SKM-1 (cell line): ENCODE measurements at regions not wholly inside any gene's neighbourhood (a gene's known extent, or its start where the extent isn't known, plus 50 kb on each side); places are given as distances from the start of the nearest gene placed in this dataset.
"Not testable (repeated sequence)": the region's sequence is repeated elsewhere in the genome, so short reads cannot be mapped to it uniquely, and the experiment has no call there.

Experiments
- DNase-seq: peaks from one replicate; lab custom pipeline; 2025; ENCODE audit not compliant: unreplicated experiment; lab: John Stamatoyannopoulos, UW

DNA sequence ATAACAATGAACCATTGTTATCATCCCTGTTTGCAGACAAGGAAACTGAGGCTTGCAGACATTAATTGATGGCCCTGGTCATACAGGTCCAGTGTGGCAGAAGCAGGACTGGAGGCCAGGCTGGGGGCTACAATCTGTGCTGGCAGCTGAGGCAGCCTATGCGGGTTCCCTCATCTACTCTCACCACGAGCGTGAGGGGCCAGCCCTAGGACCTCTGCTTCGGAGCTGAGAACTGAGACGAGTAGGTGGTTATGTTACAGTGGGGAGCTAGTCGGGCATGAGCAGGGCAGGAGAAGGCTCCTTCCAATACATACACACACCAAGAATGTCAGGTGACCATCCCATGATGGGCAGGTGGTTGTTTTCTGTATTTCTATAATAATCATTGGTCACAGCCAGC is 82.2 kb upstream of the ASB18 start:
- no peak for DNase-seq

GRCh38 chr2:236348279-236348678 is 84.1 kb upstream of the ASB18 start:
- DNase-seq = no peak

- no peak for DNase-seq
These were observed 84.8 kb upstream of the ASB18 start for GRCh38 chr2:236348976-236349375.

DNA sequence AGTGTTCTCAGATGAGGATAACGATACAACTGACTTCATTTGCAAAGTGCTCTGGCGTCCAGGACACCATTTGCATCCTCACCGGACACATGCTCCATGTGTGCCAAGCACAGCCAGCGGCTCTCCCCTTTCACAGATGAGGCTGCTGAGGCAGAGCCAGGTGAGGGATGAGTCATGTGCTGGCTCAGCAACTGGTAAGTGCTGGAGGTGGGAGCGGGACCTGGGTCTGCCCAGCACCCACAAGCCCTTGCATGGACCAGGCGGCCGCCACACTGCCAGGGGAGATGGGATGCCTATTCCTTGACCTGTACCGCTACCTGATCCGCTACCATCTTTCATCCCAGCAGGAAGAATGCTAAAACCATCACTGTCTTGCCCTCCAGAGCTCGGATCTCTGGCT is 86.2 kb upstream of the ASB18 start:
- no peak for DNase-seq

GRCh38 chr2:236351966-236352525 is 87.8 kb upstream of the ASB18 start:
- DNase-seq = no peak

DNA sequence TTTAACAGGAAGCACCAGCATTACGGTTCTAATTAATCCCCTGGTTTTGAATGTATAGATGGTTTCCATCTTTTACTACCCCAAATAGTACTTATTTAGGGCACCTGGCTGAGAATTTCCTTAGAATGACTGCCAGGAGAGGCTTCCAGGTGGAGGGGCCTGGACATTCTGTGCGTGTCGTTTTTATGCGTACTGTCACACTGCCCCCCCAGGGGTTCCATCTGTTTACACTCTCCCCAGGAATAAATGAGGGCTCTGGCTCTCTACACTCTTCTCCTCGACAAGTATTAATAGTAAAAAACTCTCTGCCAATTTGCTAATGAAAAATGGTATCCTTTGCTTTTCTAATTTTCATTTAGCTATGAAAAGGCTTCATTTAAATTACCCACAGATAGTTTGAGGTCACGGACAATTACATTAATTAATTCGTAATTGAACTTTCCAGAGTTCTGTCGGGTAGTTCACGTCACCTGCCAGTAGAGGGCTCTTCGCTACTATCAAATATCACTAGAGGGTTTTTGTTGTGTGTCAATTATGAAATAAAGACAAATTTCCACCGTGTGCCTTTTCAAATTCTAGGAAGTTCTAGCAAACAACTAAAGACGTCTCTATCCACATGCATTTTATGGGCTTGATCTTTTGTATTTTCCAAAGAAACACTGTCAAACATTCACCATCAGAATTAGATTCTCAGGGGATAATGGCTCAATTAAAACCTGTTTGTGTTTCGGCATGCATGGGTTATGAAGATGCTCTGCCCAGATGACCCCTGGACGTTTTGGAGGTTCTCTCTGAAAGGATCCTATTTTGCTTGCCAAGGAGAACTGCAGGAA is 88.8 kb upstream of the ASB18 start:
- DNase-seq = peak; percentile 9

GRCh38 chr2:236353594-236353942 is 89.4 kb upstream of the ASB18 start:
- no peak for DNase-seq

DNA sequence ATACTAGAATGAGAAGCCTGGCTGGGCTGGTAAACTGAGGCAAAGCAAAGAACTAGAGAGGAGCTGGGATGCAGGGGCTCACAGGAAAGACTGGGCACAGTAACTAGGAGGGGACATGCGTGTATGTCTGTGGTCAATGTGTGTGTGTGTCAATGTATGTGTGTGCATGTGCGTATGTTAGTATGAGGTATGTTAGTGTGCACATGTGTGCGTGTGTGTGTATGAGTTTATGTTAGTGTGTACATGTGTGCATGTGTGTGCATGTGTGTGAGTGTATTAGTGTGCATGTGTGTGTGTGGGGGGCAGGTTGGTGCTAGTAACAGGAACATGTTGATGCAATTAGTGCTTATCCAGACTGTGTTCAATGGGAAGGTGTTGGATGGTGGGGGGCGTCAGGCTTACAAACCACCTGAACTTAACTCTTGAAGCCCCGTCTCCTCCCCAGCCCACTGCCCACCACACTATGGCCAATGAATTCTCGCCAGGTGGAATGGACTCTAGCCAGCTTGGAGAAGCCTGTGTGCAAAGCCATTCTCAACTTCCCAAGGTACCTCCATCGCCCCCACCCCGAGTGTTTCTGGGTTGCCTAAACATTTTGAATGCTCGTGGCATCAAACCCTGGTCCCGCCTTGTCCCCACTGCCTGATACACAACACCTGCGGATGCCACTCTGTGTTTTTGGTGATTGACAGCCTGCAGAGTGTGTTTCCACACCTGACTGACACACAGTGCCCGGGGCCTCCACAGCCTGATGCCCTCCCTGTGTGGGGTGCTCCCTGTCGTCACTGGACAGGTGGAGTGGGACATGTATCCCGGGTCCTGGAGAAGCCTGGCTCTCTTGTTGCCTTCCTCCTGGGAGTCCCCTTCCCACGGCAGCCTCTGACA is 90.1 kb upstream of the ASB18 start:
- DNase-seq = no peak

- DNase-seq = no peak
These were observed 90.9 kb upstream of the ASB18 start for GRCh38 chr2:236354973-236355595.

DNA sequence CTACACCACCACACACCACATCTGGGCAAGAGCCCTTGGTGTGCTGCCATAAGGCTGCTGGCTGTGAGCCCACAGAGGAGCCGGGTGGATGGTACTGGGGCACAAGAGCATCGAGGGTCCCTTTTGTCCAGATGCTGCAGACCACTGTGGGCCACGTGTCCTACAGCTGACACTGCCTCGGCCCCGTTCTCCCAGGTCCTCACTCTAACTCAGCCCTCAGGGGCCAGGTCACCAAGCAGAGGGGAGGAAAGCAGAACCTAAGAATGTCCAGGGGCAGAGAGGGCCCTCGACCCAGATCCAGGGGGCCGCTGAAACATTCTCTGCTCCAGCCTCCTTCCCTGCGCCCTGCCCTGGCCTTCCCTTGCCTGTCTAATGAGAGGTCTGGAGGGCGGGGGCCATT is 91.7 kb upstream of the ASB18 start:
- DNase-seq = no peak

GRCh38 chr2:236356321-236356720 is 92.1 kb upstream of the ASB18 start:
- DNase-seq = not testable (repeated sequence)

DNA sequence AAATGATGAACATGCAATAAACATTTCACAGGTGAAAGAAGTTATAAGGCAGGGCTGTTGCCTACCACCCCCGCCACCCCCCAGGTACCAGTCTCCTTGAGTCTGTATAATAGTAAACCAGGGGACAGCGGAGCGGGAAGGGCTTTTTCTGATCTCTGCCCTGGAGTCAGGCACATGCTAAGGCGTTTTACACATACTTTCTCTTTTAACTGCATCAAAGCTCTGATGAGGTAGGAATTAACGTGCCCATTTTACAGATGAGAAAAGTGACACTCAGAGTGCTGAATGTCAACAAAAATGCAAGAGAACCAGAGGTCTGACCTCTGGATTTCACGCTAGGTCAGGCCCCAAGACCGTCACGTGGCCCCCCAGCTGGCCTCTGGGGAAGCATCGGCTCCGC is 94.3 kb upstream of the ASB18 start:
- not testable (repeated sequence) for DNase-seq

DNA sequence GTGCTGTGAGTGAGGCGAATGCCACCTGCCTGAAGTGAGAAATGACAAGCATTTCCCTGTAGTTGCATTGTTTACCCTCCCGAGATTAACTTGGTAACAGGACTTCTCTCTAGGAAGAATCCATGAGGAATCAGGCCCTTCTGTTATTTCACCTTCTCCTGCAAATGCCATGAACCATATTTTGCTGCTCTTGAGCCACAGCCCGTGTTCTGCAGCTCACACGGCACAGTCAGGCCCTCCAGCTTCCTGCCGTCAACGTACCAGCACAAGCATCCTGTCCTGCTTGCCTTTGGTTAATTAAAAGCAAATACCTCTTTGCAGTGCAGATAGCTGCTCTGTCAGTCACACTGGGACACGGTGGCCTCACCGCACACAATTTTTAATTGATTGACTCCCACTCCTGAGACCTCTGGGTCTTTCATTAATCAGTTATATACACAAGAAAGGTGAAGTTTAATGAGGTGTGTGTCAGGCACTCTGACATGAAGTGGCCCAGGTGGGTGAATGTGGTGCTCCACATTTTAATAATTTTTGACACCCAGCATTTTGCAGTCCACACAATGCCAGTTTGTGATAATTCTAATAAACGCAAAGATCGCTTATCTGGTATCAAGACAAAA is 95.3 kb upstream of the ASB18 start:
- DNase-seq = no peak

DNA sequence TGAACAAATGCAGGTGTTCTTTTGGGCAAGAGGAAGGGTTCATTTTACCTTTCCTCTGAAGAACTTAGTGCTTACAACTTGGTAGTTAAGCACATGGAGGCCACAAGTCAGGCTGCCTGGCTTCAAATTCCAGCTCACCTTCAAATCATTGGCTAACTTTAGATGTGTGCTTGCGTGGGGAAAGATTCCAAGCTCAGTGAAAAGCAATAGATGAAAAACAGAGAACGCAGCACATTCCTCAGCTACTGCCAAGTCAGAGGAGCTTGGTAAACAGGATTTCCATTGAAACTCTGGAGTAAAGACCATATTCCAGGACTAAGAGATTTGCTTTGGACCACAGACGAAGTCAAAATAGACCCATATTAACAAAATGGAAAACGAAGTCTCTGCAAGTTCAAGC is 96.3 kb upstream of the ASB18 start:
- no peak for DNase-seq

DNA sequence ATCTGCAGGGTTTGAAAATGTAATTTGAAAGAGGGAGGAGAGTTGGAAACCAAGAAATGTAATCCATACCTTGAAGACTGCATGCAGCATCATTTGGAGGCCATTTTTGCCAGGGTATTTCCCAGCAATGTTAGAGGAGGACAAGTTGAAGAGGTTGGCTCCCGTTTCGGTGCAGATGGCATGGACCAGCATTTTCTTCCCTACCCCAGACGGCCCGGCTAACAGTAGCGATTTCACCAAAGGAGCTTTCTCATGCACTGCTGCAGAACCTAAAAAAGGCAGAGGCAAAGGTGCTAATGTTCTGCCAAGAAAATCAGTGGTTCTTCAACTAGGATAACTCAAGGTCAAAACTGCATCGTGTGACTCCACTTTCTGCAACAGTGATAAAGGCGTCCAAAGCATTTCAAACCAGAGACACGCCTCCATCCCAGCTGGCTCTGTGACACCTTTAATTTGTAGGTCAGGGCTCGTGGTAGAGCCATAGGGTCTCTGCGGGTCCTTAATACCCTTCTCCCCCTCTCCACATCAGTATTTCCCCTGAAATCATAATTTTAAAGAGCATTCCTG is 99.6 kb upstream of the ASB18 start:
- DNase-seq = no peak

DNA sequence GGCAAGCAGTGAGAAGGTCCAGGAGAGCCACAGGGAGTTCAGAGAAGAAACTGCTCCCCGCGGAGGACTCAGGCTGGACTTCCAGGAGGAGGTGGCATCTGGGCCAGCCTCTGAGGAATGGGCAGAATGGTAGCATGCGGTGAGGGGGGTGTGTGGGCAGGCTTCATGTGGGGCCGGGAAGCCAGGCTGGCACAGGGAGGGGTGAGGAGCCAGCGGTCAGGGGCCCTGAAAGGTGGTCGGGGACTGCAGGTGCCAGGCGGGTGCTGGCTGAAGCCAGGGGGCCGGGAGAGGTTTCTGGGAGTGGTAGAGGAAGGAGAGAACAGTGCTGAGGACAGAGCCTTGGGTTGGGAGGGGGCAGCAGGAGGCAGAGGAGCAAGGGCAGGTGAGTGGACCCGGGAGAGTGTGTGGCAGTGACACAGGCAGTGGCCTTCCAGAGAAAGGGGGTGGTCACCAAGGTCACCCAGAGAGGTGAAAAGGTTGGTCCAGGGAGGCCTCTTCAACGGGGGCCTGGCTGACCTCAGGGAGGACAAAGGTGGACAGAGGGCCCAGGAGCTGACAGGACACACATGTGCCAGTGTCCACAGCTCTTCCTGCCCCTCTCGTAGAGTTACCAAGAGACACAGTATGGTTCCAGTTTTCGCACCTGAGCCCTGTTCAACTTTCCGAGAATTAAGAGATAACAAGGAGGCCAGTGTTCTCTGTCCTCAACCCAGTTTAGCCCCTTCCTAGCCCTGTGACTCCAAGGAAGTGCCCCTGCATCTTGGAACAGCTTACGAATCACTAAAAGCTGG is 101.2 kb upstream of the ASB18 start:
- no peak for DNase-seq

GRCh38 chr2:236366049-236366387 is 101.8 kb upstream of the ASB18 start:
- no peak for DNase-seq

GRCh38 chr2:236366397-236366796 is 102.2 kb upstream of the ASB18 start:
- no peak for DNase-seq

GRCh38 chr2:236367506-236368289 is 103.5 kb upstream of the ASB18 start:
- no peak for DNase-seq
